K562 (cell line): ENCODE measurements at regions not wholly inside any gene's neighbourhood (a gene's known extent, or its start where the extent isn't known, plus 50 kb on each side); places are given as distances from the start of the nearest gene placed in this dataset.

ENCODE experiments used
- ATAC-seq: fragments of 200-7000 bp; cut with Tn5 transposase; 3 replicates; pipeline ENCODE4 v1.9.1; 2020; ENCODE audit warnings: moderate library complexity
- BruUV-seq: library from RNA; stranded (reverse); fragments of 400-500 nt; replicated peaks from 2 replicates; lab custom pipeline; 2021; lab: Mats Ljungman, UMichigan
- CTCF ChIA-PET: fragments of 300-600 bp; formaldehyde crosslinking; extraction: SDS; loops from one replicate; lab custom pipeline; 2021; ENCODE audit warnings: low intra/inter-chr PET ratio; lab: Yijun Ruan, JAX
- POLR2A ChIA-PET: fragments of 300-600, 350-650 bp; sonication (Branson Sonifier 250); formaldehyde crosslinking; extraction: SDS; loops from one replicate; lab custom pipeline; 2021; ENCODE audit warnings: antibody characterized with exemption, inconsistent platforms; lab: Yijun Ruan, JAX
- DNase-seq, 4 experiments: peaks; one replicate each; pipeline versions ENCODE4 v3.0.0 to v3.0.0-alpha.2; 2011 to 2018; ENCODE audit warnings: low spot score in 3 of 4, mixed read lengths in 3 of 4; ENCODE audit errors: extremely low read depth in 1 of 4
- FAIRE-seq: peaks from 2 replicates; lab custom pipeline; 2011; peaks lifted over from hg19 to GRCh38; lab: Jason Lieb, UNC
- H2AFZ ChIP-seq: 2 replicates; pipeline ENCODE4 v1.6.0; 2011; ENCODE audit warnings: low read depth, low read length, control low read depth, inconsistent platforms
- H3K27ac ChIP-seq: fragments of 200-600 bp; 3 replicates; pipeline ENCODE4 v1.8.0; 2011; ENCODE audit warnings: low read depth, mild to moderate bottlenecking, control low read depth, inconsistent platforms, low read length, moderate library complexity, mixed read lengths; ENCODE audit errors: extremely low read depth
- H3K27me3 ChIP-seq, 2 experiments: fragments of 300-600 bp in 1 of 2; 2 replicates in 1 of 2; 3 replicates in 1 of 2; pipeline versions ENCODE4 v1.6.0 to v1.8.0; 2011; ENCODE audit warnings: inconsistent platforms in 2 of 2, low read length in 2 of 2, mild to moderate bottlenecking in 1 of 2, mixed read lengths in 1 of 2, moderate library complexity in 1 of 2; ENCODE audit not compliant: control insufficient read depth in 2 of 2, insufficient read depth in 2 of 2
- H3K36me3 ChIP-seq: fragments of 300-600 bp; 3 replicates; pipeline ENCODE4 v1.8.0; 2011; ENCODE audit warnings: mild to moderate bottlenecking, low read length, inconsistent platforms; ENCODE audit not compliant: control insufficient read depth, insufficient read depth
- H3K4me1 ChIP-seq, 2 experiments: fragments of 200-600 bp in 1 of 2; replicated peaks in 1 of 2; 2 replicates in 1 of 2; 3 replicates in 1 of 2; pipeline versions ENCODE4 v1.5.1 to v1.8.0; 2011; ENCODE audit warnings: inconsistent platforms in 2 of 2, low read length in 2 of 2, mild to moderate bottlenecking in 1 of 2, mixed read lengths in 1 of 2, moderate library complexity in 1 of 2; ENCODE audit not compliant: control insufficient read depth in 2 of 2, insufficient read depth in 2 of 2
- H3K4me2 ChIP-seq: 2 replicates; pipeline ENCODE4 v1.6.1; 2011; ENCODE audit warnings: low read length, control low read depth, inconsistent platforms, mixed read lengths; ENCODE audit not compliant: insufficient read depth
- H3K4me3 ChIP-seq: fragments of 200-600 bp; sonication (generic), shearing (Covaris generic); 2 replicates; pipeline ENCODE4 v1.5.1; 2016; ENCODE audit warnings: control low read depth, inconsistent platforms
- H3K79me2 ChIP-seq: fragments of 200-600 bp; 3 replicates; pipeline ENCODE4 v1.8.0; 2011; ENCODE audit warnings: low read length, inconsistent platforms; ENCODE audit not compliant: control insufficient read depth, insufficient read depth
- H3K9ac ChIP-seq, 2 experiments: 2 replicates each; pipeline versions ENCODE4 v1.6.0 to v1.6.1; 2011; ENCODE audit warnings: low read depth in 2 of 2, low read length in 2 of 2, control low read depth in 1 of 2, inconsistent platforms in 1 of 2, mild to moderate bottlenecking in 1 of 2, mixed read lengths in 1 of 2; ENCODE audit not compliant: insufficient read depth in 1 of 2
- H3K9me1 ChIP-seq: one replicate; pipeline ENCODE4 v1.6.0; 2011; ENCODE audit warnings: inconsistent platforms, mild to moderate bottlenecking, low read length, moderate library complexity; ENCODE audit not compliant: control insufficient read depth, insufficient read depth
- H3K9me3 ChIP-seq: replicated peaks from 2 replicates; pipeline ENCODE4 v1.5.1; 2011; ENCODE audit warnings: low read depth, low read length, inconsistent platforms; ENCODE audit not compliant: control insufficient read depth, insufficient read depth
- H4K20me1 ChIP-seq: replicated peaks from 2 replicates; pipeline ENCODE4 v1.6.1; 2011; ENCODE audit warnings: low read length, inconsistent platforms, mixed read lengths; ENCODE audit not compliant: control insufficient read depth, insufficient read depth
- AFF1 ChIP-seq, 2 experiments: fragments of 450-650 bp; IDR thresholded peaks; 2 replicates each; pipeline ENCODE4 v1.6.1; 2018; ENCODE audit warnings: mild to moderate bottlenecking in 2 of 2, low read depth in 1 of 2; ENCODE audit not compliant: partially characterized antibody in 2 of 2
- BMI1 ChIP-seq: fragments of 150-350 bp; IDR thresholded peaks from 2 replicates; pipeline ENCODE4 v1.6.1; 2014; ENCODE audit warnings: low read length
- CUX1 ChIP-seq: fragments of 200-800 bp; sonication (Bioruptor generic); IDR thresholded peaks from 2 replicates; pipeline ENCODE4 v1.6.1; 2016; ENCODE audit warnings: missing genetic modification characterization, missing compliant biosample characterization
- ERF ChIP-seq: fragments of 450-650 bp; formaldehyde crosslinking; IDR thresholded peaks from 2 replicates; pipeline ENCODE4 v1.4.0; 2020; ENCODE audit warnings: mild to moderate bottlenecking, mixed read lengths
- ESRRA ChIP-seq: fragments of 450-650 bp; IDR thresholded peaks from 2 replicates; pipeline ENCODE4 v1.6.1; 2014; ENCODE audit warnings: low read depth, mild to moderate bottlenecking, moderate library complexity, borderline replicate concordance
- HIVEP1 ChIP-seq: fragments of 250-450 bp; sonication (Bioruptor Pico); IDR thresholded peaks from 2 replicates; pipeline ENCODE4 v1.4.0; 2020; ENCODE audit warnings: mild to moderate bottlenecking
- NFIC ChIP-seq: fragments of 450-650 bp; IDR thresholded peaks from 2 replicates; pipeline ENCODE4 v1.6.1; 2017; ENCODE audit warnings: mild to moderate bottlenecking, inconsistent platforms
- RBFOX2 ChIP-seq: fragments of 200-400 bp; formaldehyde crosslinking; IDR thresholded peaks from 2 replicates; pipeline ENCODE4 v1.6.1; 2017; ENCODE audit warnings: low read depth, mild to moderate bottlenecking, low read length, moderate library complexity
- ZNF165 ChIP-seq: fragments of 250-450 bp; sonication (Bioruptor Pico); IDR thresholded peaks from 2 replicates; pipeline ENCODE4 v1.4.0; 2020; ENCODE audit warnings: borderline replicate concordance
- ZNF224 ChIP-seq: sonication (generic); formaldehyde crosslinking; IDR thresholded peaks from 2 replicates; pipeline ENCODE4 v1.8.0; 2022; ENCODE audit warnings: mild to moderate bottlenecking, missing genetic modification reagents
- ZNF232 ChIP-seq: sonication (generic); formaldehyde crosslinking; IDR thresholded peaks from 2 replicates; pipeline ENCODE4 v1.8.0; 2022; ENCODE audit warnings: mild to moderate bottlenecking, missing genetic modification reagents
- ZNF395 ChIP-seq: fragments of 200-800 bp; sonication (Bioruptor generic); IDR thresholded peaks from 2 replicates; pipeline ENCODE4 v1.6.1; 2017; ENCODE audit warnings: missing genetic modification characterization, missing compliant biosample characterization
- ZNF551 ChIP-seq: fragments of 250-450 bp; sonication (Bioruptor Pico); IDR thresholded peaks from 2 replicates; pipeline ENCODE4 v1.5.0; 2021; ENCODE audit warnings: mild to moderate bottlenecking, moderate library complexity
- ZNF717 ChIP-seq: fragments of 250-450 bp; sonication (Bioruptor Pico); IDR thresholded peaks from 2 replicates; pipeline ENCODE4 v1.5.0; 2021
- WGBS: fragments of 100-300 bp; shearing (Covaris generic); methylation state at CpG from one replicate; pipeline ENCODE4 v1.1.6; 2016; ENCODE audit warnings: low coverage, mixed read lengths; ENCODE audit not compliant: insufficient coverage; ENCODE audit errors: missing lambda C conversion rate; 5-methylcytosine and 5-hydroxymethylcytosine counted together
- in situ Hi-C: fragments of 300-500 bp; cut with MboI; formaldehyde crosslinking; loops from 4 replicates; pipeline ENCODE4 v1.15.0; 2018; ENCODE audit warnings: inconsistent platforms, mixed read lengths
- intact Hi-C: fragments of 100-400 bp; cut with micrococcal nuclease; formaldehyde crosslinking; loops from 2 replicates; pipeline ENCODE4 v1.14.2; 2022

GRCh38 chr14:59090572-59090971 lies 97.9 kb upstream of the DAAM1 start:
- Histone ChIP-seq H3K9me1 (no peaks in the 10 kb centered on the region), H4K20me1 (no peaks in the 10 kb centered on the region), H3K4me2 (no peak overlapping the region), H3K27ac (no peak overlapping the region), H2AFZ (no peak overlapping the region), H3K79me2 (no peaks in the 10 kb centered on the region), H3K4me3 (no peak overlapping the region), H3K36me3 (no peaks in the 10 kb centered on the region), H3K4me1 (no peaks in the 10 kb centered on the region), H3K9ac (no peak overlapping the region), H3K27me3 (peaks cover 0 to 4% of the 10 kb centered on the region in 2 experiments; a peak in 1 of 5 replicates), H3K9me3 (no peaks in the 10 kb centered on the region)
- no peak for FAIRE-seq
- POLR2A ChIA-PET = interaction anchor here (0.7 kb wide), 1 partner anchor 168 kb away, joined by 3 read pairs; no protein-coding TSS in a partner anchor
- in situ Hi-C loops (no loop called here), intact Hi-C loops (no loop called here)
- ATAC-seq = no peak
- BruUV-seq = no TSS peak
- CTCF ChIA-PET = no interaction called here
- DNase-seq = no peak
- WGBS = 5% methylated on average over 4 of the region's 4 CpGs
- TF ChIP-seq ZNF232 (CRISPR knock-in tag) (no peak), ZNF717 (CRISPR knock-in tag) (no peak), ZNF395 (CRISPR knock-in tag) (no peak), BMI1 (no peak), ZNF224 (no peak), ERF (CRISPR knock-in tag) (no peak), ESRRA (no peak), CUX1 (no peak), AFF1 (IDR thresholded peaks at IDR 0.05; ENCODE audit: low read depth in 1 of 2, partially characterized antibody in 2 of 2) (no peak), NFIC (no peak), HIVEP1 (CRISPR knock-in tag) (no peak), RBFOX2 (no peak), ZNF165 (CRISPR knock-in tag) (no peak), ZNF551 (CRISPR knock-in tag) (no peak)
